GM20000 (cell line): ENCODE measurements at regions not wholly inside any gene's neighbourhood (a gene's known extent, or its start where the extent isn't known, plus 50 kb on each side); places are given as distances from the start of the nearest gene placed in this dataset.

Experiments used
- DNase-seq: peaks from one replicate; pipeline ENCODE4 v3.0.0; 2012; ENCODE audit warnings: low spot score
- CTCF ChIP-seq: IDR thresholded peaks from 2 replicates; pipeline ENCODE4 v1.5.1; 2012; ENCODE audit warnings: mild to moderate bottlenecking, control low read depth; ENCODE audit errors: extremely low read depth, missing control alignments

GRCh38 chr12:94736820-94737219, 86.5 kb upstream of the TMCC3 start:
- no peak for TF ChIP-seq CTCF
- DNase-seq, result no peak

- TF ChIP-seq CTCF, result no peak
- no peak for DNase-seq
Observed at GRCh38 chr12:94736004-94736403, 85.6 kb upstream of the TMCC3 start.

GRCh38 chr12:94733727-94734126, 83.4 kb upstream of the TMCC3 start:
- DNase-seq, result no peak
- no peak for TF ChIP-seq CTCF

- TF ChIP-seq CTCF, result no peak
- DNase-seq, result no peak
Observed at GRCh38 chr12:94732367-94732990, 82.1 kb upstream of the TMCC3 start.

GRCh38 chr12:94731733-94732360, 81.5 kb upstream of the TMCC3 start:
- DNase-seq, result no peak
- TF ChIP-seq CTCF, result no peak

GRCh38 chr12:94730847-94731246, 80.5 kb upstream of the TMCC3 start:
- TF ChIP-seq CTCF, result no peak
- no peak for DNase-seq

- TF ChIP-seq CTCF, result no peak
Observed at GRCh38 chr12:94726236-94726835, 76.0 kb upstream of the TMCC3 start.

More at GRCh38 chr12:94726236-94726835, 76.0 kb upstream of the TMCC3 start:
- no peak for DNase-seq
